MM.1S (cell line): ENCODE measurements at regions not wholly inside any gene's neighbourhood (a gene's known extent, or its start where the extent isn't known, plus 50 kb on each side); places are given as distances from the start of the nearest gene placed in this dataset.
"Not testable (repeated sequence)": the region's sequence is repeated elsewhere in the genome, so short reads cannot be mapped to it uniquely, and the experiment has no call there.

Experiments used
- EZH2 ChIP-seq: fragments of 300-600 bp; sonication (generic); optimal IDR thresholded peaks from 2 replicates; pipeline ENCODE3; 2017; ENCODE audit warnings: low read depth, mild to moderate bottlenecking, antibody characterized with exemption, low read length, mixed read lengths
- TF ChIP-seq, protein P1 (sequence below): fragments of 300-600 bp; sonication (generic); IDR thresholded peaks from 2 replicates; pipeline ENCODE4 v1.5.1; 2016; ENCODE audit warnings: antibody characterized with exemption, low read length, mixed read lengths

DNA sequence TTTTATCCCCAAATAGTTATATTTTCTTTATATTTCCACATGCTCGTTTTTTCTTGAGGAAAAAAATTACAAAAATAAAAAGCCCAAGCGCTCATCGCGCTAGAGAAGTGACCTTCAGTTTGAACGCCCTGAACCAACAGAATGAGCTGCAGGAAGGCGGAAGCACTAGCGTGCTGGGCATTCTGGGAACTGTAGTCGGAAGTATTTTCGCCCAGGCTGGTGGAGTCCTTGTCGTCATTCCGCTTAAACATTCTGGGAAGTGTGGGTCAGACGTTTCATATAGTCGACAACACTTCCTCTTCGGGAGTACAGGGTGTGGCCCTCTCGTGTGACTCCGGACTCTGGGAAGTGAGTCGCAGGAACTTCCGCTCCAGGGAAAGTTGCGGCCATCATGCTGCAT lies 692.4 kb upstream of the DEFB115 start:
- TF ChIP-seq, protein P1, sequence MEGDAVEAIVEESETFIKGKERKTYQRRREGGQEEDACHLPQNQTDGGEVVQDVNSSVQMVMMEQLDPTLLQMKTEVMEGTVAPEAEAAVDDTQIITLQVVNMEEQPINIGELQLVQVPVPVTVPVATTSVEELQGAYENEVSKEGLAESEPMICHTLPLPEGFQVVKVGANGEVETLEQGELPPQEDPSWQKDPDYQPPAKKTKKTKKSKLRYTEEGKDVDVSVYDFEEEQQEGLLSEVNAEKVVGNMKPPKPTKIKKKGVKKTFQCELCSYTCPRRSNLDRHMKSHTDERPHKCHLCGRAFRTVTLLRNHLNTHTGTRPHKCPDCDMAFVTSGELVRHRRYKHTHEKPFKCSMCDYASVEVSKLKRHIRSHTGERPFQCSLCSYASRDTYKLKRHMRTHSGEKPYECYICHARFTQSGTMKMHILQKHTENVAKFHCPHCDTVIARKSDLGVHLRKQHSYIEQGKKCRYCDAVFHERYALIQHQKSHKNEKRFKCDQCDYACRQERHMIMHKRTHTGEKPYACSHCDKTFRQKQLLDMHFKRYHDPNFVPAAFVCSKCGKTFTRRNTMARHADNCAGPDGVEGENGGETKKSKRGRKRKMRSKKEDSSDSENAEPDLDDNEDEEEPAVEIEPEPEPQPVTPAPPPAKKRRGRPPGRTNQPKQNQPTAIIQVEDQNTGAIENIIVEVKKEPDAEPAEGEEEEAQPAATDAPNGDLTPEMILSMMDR = not testable (repeated sequence)
- TF ChIP-seq EZH2 = not testable (repeated sequence)
